ENCODE measurements at regions not wholly inside any gene's neighbourhood (a gene's known extent, or its start where the extent isn't known, plus 50 kb on each side); places are given as distances from the start of the nearest gene placed in this dataset.
"Not testable (repeated sequence)": the region's sequence is repeated elsewhere in the genome, so short reads cannot be mapped to it uniquely, and the experiment has no call there.

DNA sequence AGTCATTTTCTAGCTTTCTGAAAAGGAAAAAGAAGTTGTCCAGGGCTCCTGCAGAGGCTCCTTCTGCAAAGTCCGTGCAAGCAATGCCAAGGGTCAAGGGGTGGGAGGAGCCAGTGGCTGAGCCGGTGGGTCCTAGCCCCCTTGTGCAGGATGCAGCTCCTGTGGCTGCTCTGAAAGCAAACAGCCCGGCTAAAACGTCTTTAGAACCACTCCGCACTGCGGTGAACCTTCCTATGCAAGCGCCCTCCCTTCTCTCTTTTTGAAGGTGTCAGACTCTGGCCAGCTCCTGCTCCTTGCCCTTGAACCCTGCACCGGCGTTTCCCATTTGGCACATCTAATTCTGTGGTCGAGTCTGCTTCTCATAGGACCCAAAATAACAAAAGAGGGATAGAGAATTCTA is 183.1 kb downstream of the UACA start:
- TF ChIP-seq SPI1 (IDR thresholded peaks at IDR 0.05; ENCODE audit: low read depth, low read length): no peak
- TF ChIP-seq PAX5 (IDR thresholded peaks at IDR 0.05; ENCODE audit: insufficient read depth, low read length, severe bottlenecking): no peak
- no peak for FAIRE-seq
- DNase-seq (ENCODE audit: insufficient read length, low spot score): no peak

- no peak for DNase-seq (ENCODE audit: insufficient read length, low spot score)
- no peak for TF ChIP-seq TAF1 (IDR thresholded peaks at IDR 0.05; ENCODE audit: low read depth, low read length)
- no peak for TF ChIP-seq SPI1 (IDR thresholded peaks at IDR 0.05; ENCODE audit: low read depth, low read length)
- no peak for TF ChIP-seq POU2F2 (IDR thresholded peaks at IDR 0.05; ENCODE audit: low read depth, low read length)
- no peak for TF ChIP-seq POLR2A (IDR thresholded peaks at IDR 0.05; ENCODE audit: low read depth, low read length)
- TF ChIP-seq PAX5 (IDR thresholded peaks at IDR 0.05; ENCODE audit: insufficient read depth, low read length, severe bottlenecking): no peak
- TF ChIP-seq POLR2AphosphoS5 (IDR thresholded peaks at IDR 0.05; ENCODE audit: low read depth, low read length): no peak
- FAIRE-seq: no peak
These were observed 183.6 kb downstream of the UACA start for GRCh38 chr15:70579766-70580165.

DNA sequence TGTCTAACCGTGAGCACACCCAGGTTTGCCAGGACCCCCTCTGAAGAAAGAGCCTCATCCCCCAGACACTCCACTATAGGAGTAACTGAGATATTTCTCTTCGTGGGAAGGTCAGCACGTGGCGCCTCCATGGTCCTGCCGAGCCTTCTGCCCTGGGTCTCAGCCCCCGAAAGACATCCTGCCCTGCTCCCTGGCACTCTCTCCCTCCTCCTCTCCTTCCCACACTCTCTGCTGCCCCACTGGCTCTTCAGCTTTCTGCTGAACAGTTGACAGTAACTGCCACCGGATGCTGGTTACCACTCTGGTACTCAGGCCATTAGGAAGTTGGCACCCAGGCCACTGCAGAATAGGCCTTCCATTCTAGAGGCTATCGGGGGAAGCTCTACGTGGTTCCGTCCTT is 185.2 kb downstream of the UACA start:
- DNase-seq (ENCODE audit: insufficient read length, low spot score): no peak
- FAIRE-seq: no peak
- TF ChIP-seq POLR2AphosphoS5 (IDR thresholded peaks at IDR 0.05; ENCODE audit: low read depth, low read length) (no peak), POLR2A (IDR thresholded peaks at IDR 0.05; ENCODE audit: low read depth, low read length) (no peak), SPI1 (IDR thresholded peaks at IDR 0.05; ENCODE audit: low read depth, low read length) (no peak), PAX5 (IDR thresholded peaks at IDR 0.05; ENCODE audit: insufficient read depth, low read length, severe bottlenecking) (no peak), TAF1 (IDR thresholded peaks at IDR 0.05; ENCODE audit: low read depth, low read length) (no peak), POU2F2 (IDR thresholded peaks at IDR 0.05; ENCODE audit: low read depth, low read length) (no peak)

GRCh38 chr15:70576696-70577095 is 186.7 kb downstream of the UACA start:
- no peak for TF ChIP-seq POU2F2 (IDR thresholded peaks at IDR 0.05; ENCODE audit: low read depth, low read length)
- TF ChIP-seq SPI1 (IDR thresholded peaks at IDR 0.05; ENCODE audit: low read depth, low read length): no peak
- TF ChIP-seq POLR2AphosphoS5 (IDR thresholded peaks at IDR 0.05; ENCODE audit: low read depth, low read length): no peak
- TF ChIP-seq PAX5 (IDR thresholded peaks at IDR 0.05; ENCODE audit: insufficient read depth, low read length, severe bottlenecking): no peak
- DNase-seq (ENCODE audit: insufficient read length, low spot score): no peak
- FAIRE-seq: no peak

GRCh38 chr15:70576276-70576675 is 187.1 kb downstream of the UACA start:
- TF ChIP-seq SPI1 (IDR thresholded peaks at IDR 0.05; ENCODE audit: low read depth, low read length) (no peak), POU2F2 (IDR thresholded peaks at IDR 0.05; ENCODE audit: low read depth, low read length) (no peak), PAX5 (IDR thresholded peaks at IDR 0.05; ENCODE audit: insufficient read depth, low read length, severe bottlenecking) (no peak), POLR2AphosphoS5 (IDR thresholded peaks at IDR 0.05; ENCODE audit: low read depth, low read length) (no peak), POLR2A (IDR thresholded peaks at IDR 0.05; ENCODE audit: low read depth, low read length) (no peak), TAF1 (IDR thresholded peaks at IDR 0.05; ENCODE audit: low read depth, low read length) (no peak)
- no peak for FAIRE-seq

DNA sequence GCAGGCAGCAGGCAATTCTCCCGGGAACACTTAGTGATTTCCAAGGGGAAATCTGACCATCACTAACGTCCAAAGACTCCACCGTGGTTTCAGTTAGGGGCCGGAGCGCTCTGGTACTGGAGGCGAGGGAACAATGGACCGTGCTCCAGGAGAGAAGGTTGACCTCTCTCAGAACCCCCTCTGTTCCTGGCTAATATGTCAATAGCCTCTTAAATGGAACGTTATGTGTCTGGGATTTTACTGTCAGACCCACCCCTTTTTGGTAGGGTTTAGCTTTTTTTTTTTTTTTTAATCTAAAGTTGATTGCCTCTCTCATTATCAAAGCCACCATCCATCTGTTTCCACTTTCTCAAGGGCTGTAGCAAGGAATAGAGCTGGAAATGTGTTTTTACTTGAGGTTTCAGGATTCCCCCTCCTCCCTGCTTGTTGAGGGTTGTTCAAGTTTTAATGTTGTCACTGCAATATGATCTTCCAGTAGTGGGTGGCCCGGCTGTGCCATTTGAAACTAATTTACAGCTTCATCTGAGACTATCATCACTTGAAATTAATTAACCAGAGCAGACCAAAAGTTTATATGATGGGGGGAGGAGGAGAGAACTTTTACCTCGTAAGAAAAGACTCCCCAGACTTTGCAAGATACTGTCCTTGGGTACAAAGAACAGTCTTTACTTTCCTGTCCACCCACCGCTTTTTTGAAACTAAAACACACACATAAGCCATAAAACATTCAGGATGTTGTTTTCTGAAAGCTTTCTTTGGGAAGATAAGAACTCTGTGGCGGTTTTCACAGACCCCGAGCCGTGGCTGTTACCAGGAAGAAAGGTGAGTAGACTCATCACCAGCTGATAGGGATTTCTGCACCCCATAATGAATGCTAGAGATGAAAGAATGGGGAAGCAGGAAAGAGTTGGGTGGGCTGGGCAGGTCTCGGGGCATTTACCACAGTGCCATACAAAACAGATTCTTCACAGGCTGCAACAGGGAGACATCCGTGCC is 187.8 kb downstream of the UACA start:
- no peak for TF ChIP-seq POLR2AphosphoS5 (IDR thresholded peaks at IDR 0.05; ENCODE audit: low read depth, low read length)
- DNase-seq (ENCODE audit: insufficient read length, low spot score): no peak
- no peak for FAIRE-seq

More at GRCh38 chr15:70576276-70576675, 187.1 kb downstream of the UACA start:
- no peak for DNase-seq (ENCODE audit: insufficient read length, low spot score)

- FAIRE-seq: not testable (repeated sequence)
These were observed 189.0 kb downstream of the UACA start for GRCh38 chr15:70574325-70574724.

DNA sequence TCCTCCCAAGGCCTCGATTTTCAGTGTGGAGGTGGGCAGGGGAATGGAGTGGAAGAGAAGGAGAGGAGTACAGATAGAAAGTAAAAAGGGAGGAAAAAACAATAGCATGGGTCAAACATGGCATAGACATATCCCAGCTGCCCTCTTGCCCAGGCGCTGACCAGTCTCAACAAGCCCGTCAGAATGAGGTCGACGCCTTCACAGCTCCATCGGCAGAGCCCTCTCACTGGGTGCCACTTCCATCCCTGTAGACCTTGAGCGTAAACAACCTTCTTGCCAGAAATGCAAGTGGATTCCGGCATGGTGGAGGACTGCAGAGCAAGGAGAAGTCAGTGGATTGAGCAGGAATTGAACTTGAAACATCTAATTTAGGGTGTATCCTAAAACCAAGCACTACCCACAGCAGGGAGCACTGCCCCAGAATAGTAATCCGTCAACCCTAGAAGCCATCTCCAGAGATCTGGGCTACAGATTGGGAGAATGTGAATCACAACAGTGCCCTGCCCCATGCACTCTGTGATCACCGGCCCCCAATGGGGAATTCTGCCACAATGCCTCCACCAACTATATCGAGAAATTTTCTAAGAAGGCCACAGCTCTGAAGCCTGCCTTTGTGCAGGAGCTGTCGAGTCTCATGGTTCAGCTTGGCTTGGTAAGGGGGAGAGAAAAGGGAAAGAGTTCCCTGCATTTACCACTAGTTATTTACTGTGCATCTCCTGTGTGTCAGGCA is 190.1 kb downstream of the UACA start:
- FAIRE-seq: no peak

More at GRCh38 chr15:70574325-70574724, 189.0 kb downstream of the UACA start:
- DNase-seq (ENCODE audit: insufficient read length, low spot score): not testable (repeated sequence)

GRCh38 chr15:70569714-70570231 is 193.6 kb downstream of the UACA start:
- no peak for DNase-seq (ENCODE audit: insufficient read length, low spot score)
- TF ChIP-seq PAX5 (IDR thresholded peaks at IDR 0.05; ENCODE audit: insufficient read depth, low read length, severe bottlenecking) (no peak), TAF1 (IDR thresholded peaks at IDR 0.05; ENCODE audit: low read depth, low read length) (no peak), POU2F2 (IDR thresholded peaks at IDR 0.05; ENCODE audit: low read depth, low read length) (no peak)
- FAIRE-seq: no peak

More for the DNA sequence above, 190.1 kb downstream of the UACA start:
- TF ChIP-seq PAX5 (IDR thresholded peaks at IDR 0.05; ENCODE audit: insufficient read depth, low read length, severe bottlenecking): no peak
- TF ChIP-seq POU2F2 (IDR thresholded peaks at IDR 0.05; ENCODE audit: low read depth, low read length): no peak
- DNase-seq (ENCODE audit: insufficient read length, low spot score): no peak

DNA sequence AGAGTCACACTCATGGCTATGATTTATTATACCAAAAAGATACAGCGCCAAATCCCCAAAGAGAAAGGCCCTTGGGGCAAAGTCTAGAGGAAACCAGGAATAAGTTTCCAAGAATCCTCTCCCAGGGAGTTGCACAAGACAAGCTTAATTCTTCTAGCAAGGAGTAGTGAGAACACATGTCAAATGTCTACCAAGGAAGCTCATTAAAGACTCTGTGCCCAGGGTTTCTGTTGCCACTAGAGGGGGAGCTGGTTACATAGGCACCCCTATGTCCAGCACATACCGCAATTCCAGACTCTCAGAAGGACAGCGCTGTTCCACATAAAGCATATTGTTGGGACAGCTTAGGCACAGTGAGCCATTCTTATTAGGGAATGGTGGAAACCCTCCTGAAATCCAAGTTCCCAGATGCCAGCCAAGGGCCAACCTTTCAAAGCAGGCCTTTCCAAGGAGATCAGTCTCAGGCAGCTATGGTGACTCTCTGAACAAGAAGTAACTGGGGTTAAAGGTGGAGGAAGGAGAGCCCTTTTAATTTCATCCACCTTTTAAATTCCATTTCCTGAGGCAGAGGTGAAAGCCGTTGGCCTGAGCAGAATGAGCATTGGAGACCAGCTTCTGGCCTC is 194.2 kb downstream of the UACA start:
- DNase-seq (ENCODE audit: insufficient read length, low spot score) (no peak), FAIRE-seq (no peak)
- TF ChIP-seq POU2F2 (IDR thresholded peaks at IDR 0.05; ENCODE audit: low read depth, low read length) (no peak), POLR2AphosphoS5 (IDR thresholded peaks at IDR 0.05; ENCODE audit: low read depth, low read length) (no peak), POLR2A (IDR thresholded peaks at IDR 0.05; ENCODE audit: low read depth, low read length) (no peak), PAX5 (IDR thresholded peaks at IDR 0.05; ENCODE audit: insufficient read depth, low read length, severe bottlenecking) (no peak), TAF1 (IDR thresholded peaks at IDR 0.05; ENCODE audit: low read depth, low read length) (no peak), SPI1 (IDR thresholded peaks at IDR 0.05; ENCODE audit: low read depth, low read length) (no peak)

All from GM12891 (cell line).